GM12891 (cell line): ENCODE measurements at regions not wholly inside any gene's neighbourhood (a gene's known extent, or its start where the extent isn't known, plus 50 kb on each side); places are given as distances from the start of the nearest gene placed in this dataset.

ENCODE experiments used
- PAX5 ChIP-seq: IDR thresholded peaks from 2 replicates; pipeline ENCODE4 v1.6.1; 2011; ENCODE audit warnings: low read length, moderate library complexity, mild to moderate bottlenecking; ENCODE audit not compliant: insufficient read depth, severe bottlenecking
- POLR2A ChIP-seq: IDR thresholded peaks from 2 replicates; pipeline ENCODE4 v1.6.1; 2011; ENCODE audit warnings: low read depth, low read length, control low read depth
- POLR2AphosphoS5 ChIP-seq: IDR thresholded peaks from 2 replicates; pipeline ENCODE4 v1.6.1; 2011; ENCODE audit warnings: low read depth, low read length, control low read depth
- POU2F2 ChIP-seq: IDR thresholded peaks from 2 replicates; pipeline ENCODE4 v1.6.1; 2011; ENCODE audit warnings: low read depth, mild to moderate bottlenecking, control low read depth, low read length, moderate library complexity
- SPI1 ChIP-seq: IDR thresholded peaks from 2 replicates; pipeline ENCODE4 v1.6.1; 2011; ENCODE audit warnings: low read depth, low read length, control low read depth
- TAF1 ChIP-seq: IDR thresholded peaks from 2 replicates; pipeline ENCODE4 v1.6.1; 2011; ENCODE audit warnings: low read depth, low read length, control low read depth

DNA sequence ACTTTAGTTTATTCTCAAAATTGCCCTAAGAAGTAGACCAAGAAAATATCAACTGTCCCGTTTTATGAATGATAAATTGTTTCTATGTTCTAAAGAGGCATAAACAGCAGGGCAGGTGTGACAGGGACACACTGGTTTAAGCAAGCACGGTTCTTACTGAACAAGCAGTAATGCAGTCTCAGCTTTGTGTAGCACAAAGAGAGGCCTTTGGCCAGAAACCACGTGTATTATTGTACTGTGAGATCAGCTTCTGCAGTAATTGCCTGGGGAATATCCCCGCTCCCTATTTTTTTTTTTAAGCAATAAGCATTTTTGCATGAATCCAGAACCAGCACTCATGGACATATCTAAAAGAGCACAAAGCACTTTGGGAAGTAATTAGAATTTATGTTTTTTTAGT lies 255.4 kb downstream of the WDR11 start:
- TF ChIP-seq POLR2AphosphoS5 (no peak), POLR2A (no peak), PAX5 (no peak), POU2F2 (no peak), TAF1 (no peak), SPI1 (no peak)
